DOHH2 (cell line): ENCODE measurements at regions not wholly inside any gene's neighbourhood (a gene's known extent, or its start where the extent isn't known, plus 50 kb on each side); places are given as distances from the start of the nearest gene placed in this dataset.

ENCODE experiments used
- CTCF ChIP-seq: fragments of 200-600 bp; sonication (generic); IDR thresholded peaks from one replicate; pipeline ENCODE4 v1.5.1; 2014; ENCODE audit warnings: antibody characterized with exemption, mild to moderate bottlenecking, low read depth, low read length; ENCODE audit not compliant: poor library complexity, severe bottlenecking
- EZH2phosphoT487 ChIP-seq: fragments of 200-600 bp; sonication (generic); IDR thresholded peaks from 2 replicates; pipeline ENCODE4 v1.6.1; 2017; ENCODE audit warnings: borderline replicate concordance, mild to moderate bottlenecking, antibody characterized with exemption, low read length, moderate library complexity, mixed read lengths

- TF ChIP-seq CTCF (no peak), EZH2phosphoT487 (no peak)
Observed at GRCh38 chr11:95589893-95590612, 199.5 kb downstream of the FAM76B start.
